NCI-H128 (cell line): ENCODE measurements at regions not wholly inside any gene's neighbourhood (a gene's known extent, or its start where the extent isn't known, plus 50 kb on each side); places are given as distances from the start of the nearest gene placed in this dataset.
"Not testable (repeated sequence)": the region's sequence is repeated elsewhere in the genome, so short reads cannot be mapped to it uniquely, and the experiment has no call there.

Experiments used
- DNase-seq: peaks from one replicate; lab custom pipeline; 2025; ENCODE audit not compliant: unreplicated experiment; lab: John Stamatoyannopoulos, UW

- no peak for DNase-seq
Measured at GRCh38 chr11:112310848-112311247, 50.2 kb upstream of the PLET1 start.

- DNase-seq, result no peak
Measured at GRCh38 chr11:112315057-112315720, 54.5 kb upstream of the PLET1 start.

- no peak for DNase-seq
Measured at GRCh38 chr11:112315861-112316739, 55.4 kb upstream of the PLET1 start.

GRCh38 chr11:112316971-112317370, 56.3 kb upstream of the PLET1 start:
- no peak for DNase-seq

- no peak for DNase-seq
Measured at GRCh38 chr11:112318184-112318591, 57.5 kb upstream of the PLET1 start.

GRCh38 chr11:112318661-112319060, 58.0 kb upstream of the PLET1 start:
- DNase-seq, result no peak

GRCh38 chr11:112320668-112321067, 60.0 kb upstream of the PLET1 start:
- DNase-seq, result no peak

GRCh38 chr11:112321501-112322172, 61.0 kb upstream of the PLET1 start:
- DNase-seq, result peak; percentile 78

GRCh38 chr11:112322173-112322790, 61.6 kb upstream of the PLET1 start:
- no peak for DNase-seq

GRCh38 chr11:112334381-112334780, 73.7 kb upstream of the PLET1 start:
- no peak for DNase-seq

- DNase-seq, result no peak
Measured at GRCh38 chr11:112336356-112336886, 75.8 kb upstream of the PLET1 start.

- DNase-seq, result no peak
Measured at GRCh38 chr11:112339566-112339965, 78.9 kb upstream of the PLET1 start.

GRCh38 chr11:112343368-112344039, 82.8 kb upstream of the PLET1 start:
- no peak for DNase-seq

- no peak for DNase-seq
Measured at GRCh38 chr11:112344040-112344413, 83.4 kb upstream of the PLET1 start.

GRCh38 chr11:112345166-112345565, 84.5 kb upstream of the PLET1 start:
- no peak for DNase-seq

GRCh38 chr11:112345706-112346105, 85.0 kb upstream of the PLET1 start:
- DNase-seq, result no peak

- no peak for DNase-seq
Measured at GRCh38 chr11:112346586-112346985, 85.9 kb upstream of the PLET1 start.

- DNase-seq, result no peak
Measured at GRCh38 chr11:112348480-112349029, 87.9 kb upstream of the PLET1 start.

- not testable (repeated sequence) for DNase-seq
Measured at GRCh38 chr11:112351423-112351822, 90.8 kb upstream of the PLET1 start.

GRCh38 chr11:112352907-112353306, 92.2 kb upstream of the PLET1 start:
- no peak for DNase-seq
